H1 (cell line): ENCODE measurements at regions not wholly inside any gene's neighbourhood (a gene's known extent, or its start where the extent isn't known, plus 50 kb on each side); places are given as distances from the start of the nearest gene placed in this dataset.

Experiments used
- CTCF ChIA-PET: fragments of 300-600 bp; sonication (Branson Sonifier 250); formaldehyde crosslinking; loops from one replicate; lab custom pipeline; 2021; ENCODE audit not compliant: partially characterized antibody; lab: Charles Lee
- POLR2A ChIA-PET: fragments of 300-600 bp; sonication (Branson Sonifier 250); formaldehyde crosslinking; loops from one replicate; lab custom pipeline; 2021; ENCODE audit warnings: inconsistent platforms; ENCODE audit not compliant: partially characterized antibody; lab: Charles Lee
- DNase-seq, 2 experiments: peaks; one replicate each; pipeline versions ENCODE4 v3.0.0 to v3.0.0-alpha.2; 2010 to 2022; ENCODE audit warnings: low spot score in 2 of 2, low read depth in 1 of 2, mixed read lengths in 1 of 2
- FAIRE-seq: peaks from 2 replicates; lab custom pipeline; 2011; peaks lifted over from hg19 to GRCh38; lab: Jason Lieb, UNC
- H2AFZ ChIP-seq: 2 replicates; pipeline ENCODE4 v1.8.1; 2012; ENCODE audit warnings: low read length, inconsistent platforms
- H2AK5ac ChIP-seq: 2 replicates; pipeline ENCODE4 v1.6.1; 2013; ENCODE audit warnings: low read depth, low read length
- H2BK120ac ChIP-seq: replicated peaks from 2 replicates; pipeline ENCODE3; 2013; ENCODE audit warnings: low read depth, low read length, inconsistent platforms
- H2BK12ac ChIP-seq: 2 replicates; pipeline ENCODE4 v1.6.1; 2013; ENCODE audit warnings: low read depth, low read length
- H2BK15ac ChIP-seq: 2 replicates; pipeline ENCODE4 v1.6.1; 2013; ENCODE audit warnings: low read length
- H2BK20ac ChIP-seq: 2 replicates; pipeline ENCODE4 v1.6.1; 2013; ENCODE audit warnings: low read length
- H2BK5ac ChIP-seq: 2 replicates; pipeline ENCODE4 v1.6.1; 2013; ENCODE audit warnings: low read depth, low read length
- H3K14ac ChIP-seq: 2 replicates; pipeline ENCODE4 v1.6.1; 2013; ENCODE audit warnings: inconsistent platforms; ENCODE audit not compliant: insufficient read length
- H3K18ac ChIP-seq: 2 replicates; pipeline ENCODE4 v1.6.1; 2013; ENCODE audit warnings: low read length; ENCODE audit errors: extremely low read depth
- H3K23ac ChIP-seq: 2 replicates; pipeline ENCODE4 v1.6.1; 2013; ENCODE audit warnings: inconsistent platforms; ENCODE audit not compliant: insufficient read length
- H3K23me2 ChIP-seq: 2 replicates; pipeline ENCODE4 v1.6.1; 2013; ENCODE audit warnings: low read depth, low read length
- H3K27ac ChIP-seq: 2 replicates; pipeline ENCODE4 v1.6.1; 2011; ENCODE audit warnings: low read depth, low read length, inconsistent platforms
- H3K27me3 ChIP-seq, 4 experiments: replicated peaks in 1 of 4; 1 replicate in 1 of 4; 2 replicates in 3 of 4; pipeline versions ENCODE4 v1.6.1 to v1.8.1; 2011 to 2013; ENCODE audit warnings: low read length in 3 of 4, mild to moderate bottlenecking in 3 of 4, inconsistent platforms in 2 of 4, mixed read lengths in 2 of 4, moderate library complexity in 1 of 4; ENCODE audit not compliant: control insufficient read depth in 3 of 4, insufficient read depth in 3 of 4; ENCODE audit errors: extremely low read depth in 1 of 4
- H3K36me3 ChIP-seq, 4 experiments: 2 replicates each; pipeline versions ENCODE4 v1.6.1 to v1.8.1; 2011 to 2013; ENCODE audit warnings: mild to moderate bottlenecking in 4 of 4, low read length in 3 of 4, moderate library complexity in 2 of 4, control low read depth in 1 of 4, inconsistent platforms in 1 of 4; ENCODE audit not compliant: insufficient read depth in 4 of 4, control insufficient read depth in 2 of 4
- H3K4ac ChIP-seq: replicated peaks from 2 replicates; pipeline ENCODE3; 2013; ENCODE audit warnings: low read length, low read depth, mixed read lengths, inconsistent platforms; ENCODE audit not compliant: insufficient read length
- H3K4me1 ChIP-seq, 4 experiments: replicated peaks in 1 of 4; 1 replicate in 1 of 4; 2 replicates in 3 of 4; pipeline versions ENCODE4 v1.6.1 to v1.8.1; 2011 to 2013; ENCODE audit warnings: low read length in 3 of 4, inconsistent platforms in 2 of 4, mixed read lengths in 1 of 4; ENCODE audit not compliant: insufficient read depth in 4 of 4, control insufficient read depth in 3 of 4
- H3K4me2 ChIP-seq, 2 experiments: 2 replicates each; pipeline versions ENCODE4 v1.6.1 to v1.8.1; 2011 to 2013; ENCODE audit warnings: low read depth in 2 of 2, low read length in 2 of 2, control low read depth in 1 of 2, inconsistent platforms in 1 of 2, mild to moderate bottlenecking in 1 of 2; ENCODE audit not compliant: insufficient read depth in 1 of 2
- H3K4me3 ChIP-seq, 4 experiments: fragments of 200-600, 300-600 bp in 1 of 4; sonication (generic), shearing (Covaris generic), sonication (Bioruptor Twin) in 1 of 4; 2 replicates each; pipeline versions ENCODE4 v1.5.1 to v1.8.1; 2011 to 2016; ENCODE audit warnings: low read length in 4 of 4, low read depth in 3 of 4, control low read depth in 2 of 4, inconsistent platforms in 2 of 4, mild to moderate bottlenecking in 2 of 4, mixed read lengths in 1 of 4, moderate library complexity in 1 of 4; ENCODE audit not compliant: insufficient read depth in 2 of 4; ENCODE audit errors: extremely low read depth in 1 of 4
- H3K56ac ChIP-seq: replicated peaks from 2 replicates; pipeline ENCODE3; 2013; ENCODE audit warnings: low read depth, mild to moderate bottlenecking, mixed read lengths, low read length, inconsistent platforms; ENCODE audit not compliant: insufficient read length
- H3K79me1 ChIP-seq: 2 replicates; pipeline ENCODE4 v1.6.1; 2013; ENCODE audit warnings: low read depth, low read length, control low read depth
- H3K79me2 ChIP-seq, 2 experiments: 2 replicates each; pipeline versions ENCODE4 v1.6.1 to v1.8.1; 2012 to 2013; ENCODE audit warnings: low read length in 2 of 2, mild to moderate bottlenecking in 2 of 2, inconsistent platforms in 1 of 2; ENCODE audit not compliant: insufficient read depth in 2 of 2, control insufficient read depth in 1 of 2
- H3K9ac ChIP-seq, 4 experiments: replicated peaks in 1 of 4; 1 replicate in 1 of 4; 2 replicates in 3 of 4; pipeline versions ENCODE4 v1.6.1 to v1.8.1; 2011 to 2013; ENCODE audit warnings: low read depth in 3 of 4, low read length in 3 of 4, control low read depth in 2 of 4, mild to moderate bottlenecking in 2 of 4, moderate library complexity in 2 of 4, inconsistent platforms in 1 of 4; ENCODE audit errors: extremely low read depth in 1 of 4
- H3K9me3 ChIP-seq, 2 experiments: 2 replicates each; pipeline versions ENCODE4 v1.6.1 to v1.8.1; 2012 to 2013; ENCODE audit warnings: mild to moderate bottlenecking in 2 of 2, moderate library complexity in 2 of 2, control low read depth in 1 of 2, inconsistent platforms in 1 of 2, low read depth in 1 of 2, low read length in 1 of 2, mixed read lengths in 1 of 2; ENCODE audit not compliant: insufficient read depth in 2 of 2
- H4K20me1 ChIP-seq, 2 experiments: replicated peaks in 1 of 2; 2 replicates each; pipeline versions ENCODE3 to v1.8.1; 2011 to 2013; ENCODE audit warnings: inconsistent platforms in 2 of 2, low read length in 2 of 2, mild to moderate bottlenecking in 1 of 2; ENCODE audit not compliant: insufficient read depth in 2 of 2, control insufficient read depth in 1 of 2
- H4K5ac ChIP-seq: 2 replicates; pipeline ENCODE4 v1.6.1; 2013; ENCODE audit warnings: low read length, low read depth, mixed read lengths, inconsistent platforms; ENCODE audit not compliant: insufficient read length
- H4K8ac ChIP-seq: 2 replicates; pipeline ENCODE4 v1.8.0; 2013; ENCODE audit warnings: mild to moderate bottlenecking, moderate library complexity, low read length, inconsistent platforms; ENCODE audit not compliant: insufficient read depth; ENCODE audit errors: extremely low read depth
- H4K91ac ChIP-seq: replicated peaks from 2 replicates; pipeline ENCODE3; 2013; ENCODE audit warnings: low read length, mixed read lengths, inconsistent platforms; ENCODE audit not compliant: insufficient read length
- GTF2F1 ChIP-seq: IDR thresholded peaks from 2 replicates; pipeline ENCODE4 v1.6.1; 2012; ENCODE audit warnings: low read depth, low read length, improper control_type of control experiment, borderline replicate concordance
- JUND ChIP-seq: IDR thresholded peaks from 2 replicates; pipeline ENCODE4 v1.6.1; 2011; ENCODE audit warnings: mild to moderate bottlenecking, improper control_type of control experiment, low read length
- POLR2A ChIP-seq, 2 experiments: IDR thresholded peaks; 1 replicate in 1 of 2; 2 replicates in 1 of 2; pipeline ENCODE4 v1.6.1; 2011; ENCODE audit warnings: low read depth in 2 of 2, low read length in 2 of 2, mild to moderate bottlenecking in 2 of 2; ENCODE audit errors: control extremely low read depth in 1 of 2
- SP2 ChIP-seq: IDR thresholded peaks from 2 replicates; pipeline ENCODE4 v1.6.1; 2012; ENCODE audit warnings: mild to moderate bottlenecking, low read length, inconsistent platforms
- YY1 ChIP-seq: IDR thresholded peaks from 2 replicates; pipeline ENCODE4 v1.6.1; 2011; ENCODE audit warnings: low read depth, mild to moderate bottlenecking, low read length
- WGBS, 2 experiments: shearing (Covaris generic) in 1 of 2; methylation state at CpG; one replicate each; pipeline versions ENCODE4 v1.1.6 to v1.1.7; 2013 to 2015; ENCODE audit warnings: low lambda C conversion rate in 2 of 2, mixed read lengths in 2 of 2, inconsistent platforms in 1 of 2, low coverage in 1 of 2, missing lambda C conversion rate in 1 of 2; ENCODE audit not compliant: insufficient replicate concordance in 2 of 2, insufficient coverage in 1 of 2, insufficient read length in 1 of 2; ENCODE audit errors: extremely low coverage in 1 of 2, missing lambda C conversion rate in 1 of 2; 5-methylcytosine and 5-hydroxymethylcytosine counted together

- peaks cover 14 to 20% of the 10 kb centered on the region in 2 experiments; a peak in 3 of 4 replicates for H3K9me3 ChIP-seq
- H3K4me3 ChIP-seq: no peak overlapping the region
- H4K91ac ChIP-seq: no peak overlapping the region
- no peaks in the 10 kb centered on the region for H3K79me1 ChIP-seq
- FAIRE-seq (no peak), DNase-seq (no peak)
- H3K79me2 ChIP-seq: no peaks in the 10 kb centered on the region
- no peaks in the 10 kb centered on the region for H3K23me2 ChIP-seq
- H2AFZ ChIP-seq: no peak overlapping the region
- no peak overlapping the region for H3K27ac ChIP-seq
- ChIA-PET POLR2A (interaction anchor here (0.9 to 2.2 kb wide), 8 partner anchors 12 to 378 kb away, joined by 3 to 7 read pairs (median 4); partner anchors contain the start of gene PDE5A), CTCF (no interaction called here)
- H2BK5ac ChIP-seq: no peak overlapping the region
- no peak overlapping the region for H3K23ac ChIP-seq
- H3K9ac ChIP-seq: no peak overlapping the region
- H3K27me3 ChIP-seq: peaks cover 0 to 9% (median 2%) of the 10 kb centered on the region in 4 experiments; a peak in 4 of 7 replicates
- H4K20me1 ChIP-seq: no peaks in the 10 kb centered on the region
- H3K56ac ChIP-seq: no peak overlapping the region
- no peak overlapping the region for H2AK5ac ChIP-seq
- 64% methylated on average over 2 of the region's 2 CpGs; no CpG with 5 or more reads in 1 of the 2 experiments for WGBS, 2 experiments
- TF ChIP-seq POLR2A (IDR thresholded peaks at IDR 0.05; ENCODE audit: control extremely low read depth in 1 of 2, low read depth in 2 of 2, low read length in 2 of 2): peak in 1 of 2 experiments; percentile 51; a peak in 1 of 3 replicates
- TF ChIP-seq GTF2F1: peak; percentile 84; the same call in 1 of the 2 replicates
- no peak for TF ChIP-seq YY1
- TF ChIP-seq SP2: no peak
- TF ChIP-seq JUND: no peak
- peaks cover 0 to 38% (median 14%) of the 10 kb centered on the region in 4 experiments; a peak in 4 of 8 replicates for H3K36me3 ChIP-seq
- H2BK20ac ChIP-seq: no peak overlapping the region
- H3K18ac ChIP-seq: no peak overlapping the region
- H3K4me2 ChIP-seq: no peak overlapping the region
- no peak overlapping the region for H4K8ac ChIP-seq
- no peak overlapping the region for H2BK120ac ChIP-seq
- H4K5ac ChIP-seq: no peak overlapping the region
- no peak overlapping the region for H2BK15ac ChIP-seq
- H3K4me1 ChIP-seq: peaks cover 0 to 3% (median 0%) of the 10 kb centered on the region in 4 experiments; a peak in 1 of 7 replicates
- H2BK12ac ChIP-seq: no peak overlapping the region
- H3K14ac ChIP-seq: no peak overlapping the region
- no peak overlapping the region for H3K4ac ChIP-seq
These were observed 61.6 kb downstream of the MAD2L1 start for GRCh38 chr4:120005076-120005475.
